A673 (cell line): ENCODE measurements at regions not wholly inside any gene's neighbourhood (a gene's known extent, or its start where the extent isn't known, plus 50 kb on each side); places are given as distances from the start of the nearest gene placed in this dataset.
A peak's percentile ranks its signal among the peaks of the same experiment; 100 is the strongest.
"Not testable (repeated sequence)": the region's sequence is repeated elsewhere in the genome, so short reads cannot be mapped to it uniquely, and the experiment has no call there.

Source experiments
- BruUV-seq: library from RNA; stranded (reverse); fragments of 400-500 nt; replicated peaks from 2 replicates; lab custom pipeline; 2021; lab: Mats Ljungman, UMichigan
- CTCF ChIA-PET: fragments of 300-600 bp; sonication (Branson Sonifier 250); formaldehyde crosslinking; loops from one replicate; lab custom pipeline; 2022; ENCODE audit warnings: antibody characterized with exemption; lab: Charles Lee
- POLR2A ChIA-PET: fragments of 300-600 bp; sonication (Branson Sonifier 250); formaldehyde crosslinking; loops from one replicate; lab custom pipeline; 2022; ENCODE audit warnings: antibody characterized with exemption; ENCODE audit not compliant: low non-redundant PET; lab: Charles Lee
- DNase-seq: peaks from one replicate; pipeline ENCODE4 v3.0.0-alpha.2; 2015; ENCODE audit warnings: low spot score
- H3K27ac ChIP-seq: fragments of 200-600 bp; sonication (generic); 2 replicates; pipeline ENCODE4 v1.5.1; 2016; ENCODE audit warnings: mixed run types, low read depth, mild to moderate bottlenecking, mixed read lengths, antibody characterized with exemption, low read length; ENCODE audit not compliant: poor library complexity, severe bottlenecking
- H3K27me3 ChIP-seq: fragments of 200-600 bp; sonication (generic); replicated peaks from 2 replicates; pipeline ENCODE4 v1.6.1; 2017; ENCODE audit warnings: mixed run types, low read depth, mild to moderate bottlenecking, mixed read lengths, antibody characterized with exemption, low read length; ENCODE audit not compliant: insufficient read depth, poor library complexity
- H3K36me3 ChIP-seq: fragments of 200-600 bp; sonication (generic); 2 replicates; pipeline ENCODE4 v1.6.1; 2016; ENCODE audit warnings: mixed run types, mild to moderate bottlenecking, mixed read lengths, antibody characterized with exemption, low read length; ENCODE audit not compliant: insufficient read depth, poor library complexity, severe bottlenecking
- H3K4me1 ChIP-seq: fragments of 200-600 bp; sonication (generic); 2 replicates; pipeline ENCODE4 v1.6.1; 2017; ENCODE audit warnings: mixed run types, mild to moderate bottlenecking, mixed read lengths, antibody characterized with exemption, low read length; ENCODE audit not compliant: insufficient read depth, poor library complexity, severe bottlenecking
- H3K4me3 ChIP-seq: fragments of 200-600 bp; sonication (generic); 2 replicates; pipeline ENCODE4 v1.5.1; 2016; ENCODE audit warnings: low read depth, mixed run types, mild to moderate bottlenecking, mixed read lengths, low read length; ENCODE audit not compliant: poor library complexity, severe bottlenecking
- H3K9me3 ChIP-seq: fragments of 200-600 bp; sonication (generic); 2 replicates; pipeline ENCODE4 v1.6.1; 2016; ENCODE audit warnings: mixed run types, low read depth, mild to moderate bottlenecking, mixed read lengths, antibody characterized with exemption, low read length; ENCODE audit not compliant: poor library complexity, severe bottlenecking
- EZH2 ChIP-seq: fragments of 200-600 bp; sonication (generic); IDR thresholded peaks from 2 replicates; pipeline ENCODE4 v1.6.1; 2017; ENCODE audit warnings: borderline replicate concordance, low read depth, mild to moderate bottlenecking, mixed read lengths, antibody characterized with exemption, low read length; ENCODE audit not compliant: poor library complexity, severe bottlenecking
- intact Hi-C: fragments of 100-400 bp; cut with micrococcal nuclease; formaldehyde crosslinking; loops from one replicate; pipeline ENCODE4 v1.10.0; 2022; ENCODE audit not compliant: unreplicated experiment
- TF ChIP-seq, protein P1 (sequence below): fragments of 300-800, 200-600 bp; sonication (generic); conservative IDR thresholded peaks from 2 replicates; pipeline ENCODE4 v1.5.1; 2017; ENCODE audit warnings: low read depth, mild to moderate bottlenecking, antibody characterized with exemption, low read length, moderate library complexity, mixed read lengths

DNA sequence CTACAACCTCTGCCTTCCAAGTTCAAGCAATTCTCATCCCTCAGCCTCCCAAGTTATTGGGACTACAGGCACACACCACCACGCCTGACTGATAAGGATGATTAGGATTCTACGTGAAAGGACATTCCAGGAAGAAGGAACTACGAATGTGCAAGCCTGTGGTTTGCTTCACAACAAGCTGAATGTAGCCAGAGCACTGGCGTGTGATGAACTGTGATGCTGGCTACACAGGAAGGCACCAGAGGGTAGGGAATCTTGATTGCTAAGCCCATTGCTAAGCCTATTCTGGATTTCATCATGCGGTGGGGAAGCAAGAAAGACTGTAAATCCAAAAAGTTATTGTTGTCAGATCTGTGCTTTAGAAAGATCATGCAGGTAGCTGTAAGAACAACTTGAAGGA, 72.3 kb upstream of the SRRM3 start:
- TF ChIP-seq, protein P1, sequence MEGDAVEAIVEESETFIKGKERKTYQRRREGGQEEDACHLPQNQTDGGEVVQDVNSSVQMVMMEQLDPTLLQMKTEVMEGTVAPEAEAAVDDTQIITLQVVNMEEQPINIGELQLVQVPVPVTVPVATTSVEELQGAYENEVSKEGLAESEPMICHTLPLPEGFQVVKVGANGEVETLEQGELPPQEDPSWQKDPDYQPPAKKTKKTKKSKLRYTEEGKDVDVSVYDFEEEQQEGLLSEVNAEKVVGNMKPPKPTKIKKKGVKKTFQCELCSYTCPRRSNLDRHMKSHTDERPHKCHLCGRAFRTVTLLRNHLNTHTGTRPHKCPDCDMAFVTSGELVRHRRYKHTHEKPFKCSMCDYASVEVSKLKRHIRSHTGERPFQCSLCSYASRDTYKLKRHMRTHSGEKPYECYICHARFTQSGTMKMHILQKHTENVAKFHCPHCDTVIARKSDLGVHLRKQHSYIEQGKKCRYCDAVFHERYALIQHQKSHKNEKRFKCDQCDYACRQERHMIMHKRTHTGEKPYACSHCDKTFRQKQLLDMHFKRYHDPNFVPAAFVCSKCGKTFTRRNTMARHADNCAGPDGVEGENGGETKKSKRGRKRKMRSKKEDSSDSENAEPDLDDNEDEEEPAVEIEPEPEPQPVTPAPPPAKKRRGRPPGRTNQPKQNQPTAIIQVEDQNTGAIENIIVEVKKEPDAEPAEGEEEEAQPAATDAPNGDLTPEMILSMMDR = no peak
- TF ChIP-seq EZH2 = no peak
- Histone ChIP-seq H3K4me1 (no peaks in the 10 kb centered on the region), H3K27ac (no peak overlapping the region), H3K27me3 (no peaks in the 10 kb centered on the region), H3K36me3 (no peaks in the 10 kb centered on the region), H3K4me3 (no peak overlapping the region), H3K9me3 (no peaks in the 10 kb centered on the region)
- intact Hi-C loops = no loop called here
- BruUV-seq = no TSS peak
- ChIA-PET CTCF (interaction anchor here (0.6 kb wide), 1 partner anchor 27 kb away, joined by 9 read pairs; no protein-coding TSS in a partner anchor), POLR2A (no interaction called here)
- DNase-seq = no peak

DNA sequence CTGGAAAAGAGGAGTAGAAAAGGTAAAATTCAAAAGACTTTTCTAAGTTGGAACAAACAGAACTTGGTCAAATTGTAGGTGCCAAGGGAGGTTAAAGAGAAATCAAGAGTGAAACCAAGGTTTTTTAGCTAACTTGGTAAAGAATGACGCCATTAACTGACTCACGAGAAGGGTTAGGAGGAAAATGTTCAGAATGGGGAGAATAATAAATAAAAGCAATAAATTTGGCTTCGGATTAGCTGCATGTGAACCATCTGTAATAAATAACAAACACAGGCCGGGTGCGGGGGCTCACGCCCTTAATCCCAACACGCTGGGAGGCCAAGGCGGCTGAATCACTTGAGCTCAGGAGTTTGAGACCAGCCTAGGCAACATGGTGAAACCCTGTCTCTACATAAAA, 71.9 kb upstream of the SRRM3 start:
- Histone ChIP-seq H3K4me1 (no peaks in the 10 kb centered on the region), H3K36me3 (no peaks in the 10 kb centered on the region), H3K27me3 (no peaks in the 10 kb centered on the region), H3K9me3 (no peaks in the 10 kb centered on the region), H3K27ac (no peak overlapping the region), H3K4me3 (no peak overlapping the region)
- POLR2A ChIA-PET = no interaction called here
- TF ChIP-seq, protein P1 = no peak
- no peak for TF ChIP-seq EZH2
- CTCF ChIA-PET = interaction anchor here (0.6 kb wide), 1 partner anchor 27 kb away, joined by 9 read pairs; no protein-coding TSS in a partner anchor
- DNase-seq = no peak
- intact Hi-C loops = no loop called here
- no TSS peak for BruUV-seq

DNA sequence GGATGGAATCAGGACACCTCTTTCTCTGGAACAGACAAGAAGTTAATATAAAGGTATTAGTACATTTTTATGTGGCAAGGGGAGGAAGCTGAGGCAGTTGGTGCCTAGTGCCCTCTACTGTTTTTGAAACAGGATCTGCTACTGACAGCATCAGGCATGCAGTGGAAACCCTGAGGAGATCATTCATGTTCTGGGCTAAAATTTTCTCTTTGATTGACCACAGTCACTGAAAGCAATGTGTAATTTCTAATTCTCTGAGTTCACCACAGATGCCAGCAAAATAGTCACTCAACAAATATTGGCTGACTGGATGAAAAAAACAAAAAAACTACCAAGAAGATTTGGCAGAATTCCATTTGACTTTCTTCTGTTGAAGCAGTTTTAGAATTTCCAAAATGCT, 71.0 kb upstream of the SRRM3 start:
- intact Hi-C loops, BruUV-seq, H3K9me3 ChIP-seq, H3K4me1 ChIP-seq, H3K36me3 ChIP-seq, H3K4me3 ChIP-seq, H3K27ac ChIP-seq, POLR2A ChIA-PET, H3K27me3 ChIP-seq: not testable (repeated sequence)
- CTCF ChIA-PET = interaction anchor here (0.5 kb wide), 1 partner anchor 313 kb away, joined by 5 read pairs; no protein-coding TSS in a partner anchor
- TF ChIP-seq, protein P1 = peak; percentile 44
- DNase-seq = peak; percentile 17

DNA sequence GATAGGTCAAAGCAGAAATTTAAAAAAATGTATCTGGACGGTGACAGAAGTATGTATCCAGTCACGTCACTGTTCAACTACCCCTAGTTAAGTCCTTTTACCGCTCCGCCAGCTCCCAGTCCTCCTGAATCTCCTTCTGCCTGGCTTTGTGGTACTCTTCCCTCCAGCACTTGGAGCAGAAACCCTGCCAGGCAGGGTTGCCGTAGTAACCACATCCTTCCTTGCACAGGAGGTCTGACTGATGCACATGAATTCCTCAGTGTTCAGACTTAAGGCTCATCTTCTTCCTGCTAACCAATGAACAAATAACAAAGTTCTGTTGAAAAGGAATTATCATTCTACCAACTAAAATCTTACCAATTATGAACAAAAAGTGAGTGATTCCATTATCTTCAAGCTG, 69.8 kb upstream of the SRRM3 start:
- intact Hi-C loops, POLR2A ChIA-PET: not testable (repeated sequence)

More for the DNA sequence above, 69.8 kb upstream of the SRRM3 start:
- CTCF ChIA-PET, DNase-seq, H3K4me1 ChIP-seq, H3K9me3 ChIP-seq, BruUV-seq, H3K4me3 ChIP-seq, H3K36me3 ChIP-seq, H3K27me3 ChIP-seq, H3K27ac ChIP-seq: not testable (repeated sequence)
